Stimulated activated CD8-positive, alpha-beta memory T cell treated with anti-CD3 and anti-CD28 coated beads, Interleukin-7, amount 100 ng/mL, for 1 hour (primary cell): ENCODE measurements at regions not wholly inside any gene's neighbourhood (a gene's known extent, or its start where the extent isn't known, plus 50 kb on each side); places are given as distances from the start of the nearest gene placed in this dataset.
"Not testable (repeated sequence)": the region's sequence is repeated elsewhere in the genome, so short reads cannot be mapped to it uniquely, and the experiment has no call there.

Experiments used
- DNase-seq, 2 donors: peaks; one replicate each; pipeline ENCODE4 v3.0.0-alpha.2; 2020; ENCODE audit warnings: low read depth in 2 of 2

GRCh38 chr6:21710216-21710615 is 116.7 kb downstream of the SOX4 start:
- no peak for DNase-seq

GRCh38 chr6:21710908-21711627 is 117.5 kb downstream of the SOX4 start:
- no peak for DNase-seq

- DNase-seq = no peak
Measured at GRCh38 chr6:21712213-21712612, 118.7 kb downstream of the SOX4 start.

GRCh38 chr6:21713481-21713880 is 119.9 kb downstream of the SOX4 start:
- DNase-seq = no peak

- DNase-seq = no peak
Measured at GRCh38 chr6:21715180-21715579, 121.6 kb downstream of the SOX4 start.

GRCh38 chr6:21722510-21722909 is 129.0 kb downstream of the SOX4 start:
- no peak for DNase-seq

GRCh38 chr6:21726676-21727075 is 133.1 kb downstream of the SOX4 start:
- no peak for DNase-seq

- no peak for DNase-seq
Measured at GRCh38 chr6:21728141-21728540, 134.6 kb downstream of the SOX4 start.

GRCh38 chr6:21729431-21729830 is 135.9 kb downstream of the SOX4 start:
- DNase-seq = no peak

GRCh38 chr6:21730533-21730932 is 137.0 kb downstream of the SOX4 start:
- no peak for DNase-seq

GRCh38 chr6:21731411-21732031 is 138.0 kb downstream of the SOX4 start:
- DNase-seq = no peak

- DNase-seq = not testable (repeated sequence)
Measured at GRCh38 chr6:21732032-21732730, 138.6 kb downstream of the SOX4 start.

GRCh38 chr6:21732731-21733130 is 139.2 kb downstream of the SOX4 start:
- no peak for DNase-seq

GRCh38 chr6:21733311-21733710 is 139.8 kb downstream of the SOX4 start:
- no peak for DNase-seq

- no peak for DNase-seq
Measured at GRCh38 chr6:21734204-21734603, 140.7 kb downstream of the SOX4 start.

GRCh38 chr6:21738180-21739094 is 144.9 kb downstream of the SOX4 start:
- no peak for DNase-seq

- DNase-seq = no peak
Measured at GRCh38 chr6:21739241-21739640, 145.7 kb downstream of the SOX4 start.

- no peak for DNase-seq
Measured at GRCh38 chr6:21739838-21740237, 146.3 kb downstream of the SOX4 start.

- DNase-seq = no peak
Measured at GRCh38 chr6:21740376-21741124, 147.0 kb downstream of the SOX4 start.

GRCh38 chr6:21741221-21742109 is 147.9 kb downstream of the SOX4 start:
- no peak for DNase-seq
